ENCODE measurements at regions not wholly inside any gene's neighbourhood (a gene's known extent, or its start where the extent isn't known, plus 50 kb on each side); places are given as distances from the start of the nearest gene placed in this dataset.

DNA sequence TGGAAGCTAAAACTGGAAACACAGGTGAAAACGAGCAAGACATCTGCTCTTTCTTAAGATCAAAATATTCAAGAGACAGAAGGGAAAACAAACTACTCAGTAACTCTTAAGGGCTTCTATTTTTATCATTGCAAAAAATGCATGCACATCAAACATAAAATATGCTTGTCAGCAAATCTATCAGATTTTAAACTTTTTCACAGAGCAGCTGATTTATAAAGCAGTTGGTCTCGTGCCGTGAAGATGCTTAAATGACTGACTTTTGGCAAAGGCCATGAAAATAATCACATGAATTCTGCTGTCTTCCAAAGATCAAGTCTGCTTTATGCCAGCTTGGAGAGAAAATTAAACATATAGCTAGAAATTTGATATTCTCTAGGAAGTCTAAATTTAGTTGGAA is 482.1 kb upstream of the HS3ST1 start:
- TF ChIP-seq CTCF (conservative IDR thresholded peaks at IDR 0.05) (no peak), EZH2 (IDR thresholded peaks at IDR 0.05; ENCODE audit: low read depth) (no peak)

All from PC-9 (cell line).